IMR-90 (cell line): ENCODE measurements at regions not wholly inside any gene's neighbourhood (a gene's known extent, or its start where the extent isn't known, plus 50 kb on each side); places are given as distances from the start of the nearest gene placed in this dataset.

Source experiments
- ATAC-seq: fragments of 200-7000 bp; cut with Tn5 transposase; 2 replicates; pipeline ENCODE4 v1.9.1; 2020; ENCODE audit warnings: low read depth, mild to moderate bottlenecking, moderate library complexity
- BruUV-seq: library from RNA; stranded (reverse); fragments of 400-500 nt; replicated peaks from 2 replicates; lab custom pipeline; 2021; lab: Mats Ljungman, UMichigan
- CTCF ChIA-PET: fragments of 300-600 bp; formaldehyde crosslinking; extraction: SDS; loops from one replicate; lab custom pipeline; 2021; ENCODE audit warnings: antibody characterized with exemption; lab: Yijun Ruan, JAX
- POLR2A ChIA-PET: fragments of 300-600 bp; sonication (Branson Sonifier 250); formaldehyde crosslinking; loops from one replicate; lab custom pipeline; 2022; ENCODE audit warnings: antibody characterized with exemption; ENCODE audit not compliant: unreplicated experiment; lab: Charles Lee
- DNase-seq: peaks from one replicate; pipeline ENCODE4 v3.0.0; 2013
- H2AFZ ChIP-seq: replicated peaks from 2 replicates; pipeline ENCODE3; 2013; ENCODE audit warnings: low read length, mild to moderate bottlenecking; ENCODE audit not compliant: poor library complexity
- H2AK5ac ChIP-seq: 2 replicates; pipeline ENCODE4 v1.6.1; 2013; ENCODE audit warnings: low read depth, low read length, inconsistent platforms
- H2AK9ac ChIP-seq: replicated peaks from 2 replicates; pipeline ENCODE3; 2013; ENCODE audit warnings: mild to moderate bottlenecking, low read depth, low read length, moderate library complexity; ENCODE audit not compliant: poor library complexity
- H2BK120ac ChIP-seq: 2 replicates; pipeline ENCODE4 v1.6.1; 2013; ENCODE audit warnings: low read depth, low read length, inconsistent platforms
- H2BK15ac ChIP-seq: 3 replicates; pipeline ENCODE4 v1.6.1; 2013; ENCODE audit warnings: low read depth, low read length, inconsistent platforms
- H2BK20ac ChIP-seq: 2 replicates; pipeline ENCODE4 v1.6.1; 2013; ENCODE audit warnings: low read depth, mild to moderate bottlenecking, inconsistent platforms, low read length, moderate library complexity
- H2BK5ac ChIP-seq: 2 replicates; pipeline ENCODE4 v1.6.1; 2013; ENCODE audit warnings: mild to moderate bottlenecking, low read depth, low read length, inconsistent platforms; ENCODE audit not compliant: poor library complexity, severe bottlenecking
- H3K14ac ChIP-seq: replicated peaks from 2 replicates; pipeline ENCODE4 v1.6.1; 2013; ENCODE audit warnings: low read depth, low read length, inconsistent platforms
- H3K18ac ChIP-seq: 2 replicates; pipeline ENCODE4 v1.6.1; 2013; ENCODE audit warnings: low read depth, low read length, control low read depth
- H3K23ac ChIP-seq: 2 replicates; pipeline ENCODE4 v1.6.1; 2013; ENCODE audit warnings: low read depth, low read length, inconsistent platforms
- H3K27ac ChIP-seq: 2 replicates; pipeline ENCODE4 v1.5.1; 2013; ENCODE audit warnings: mild to moderate bottlenecking, control low read depth, low read length; ENCODE audit not compliant: insufficient read depth
- H3K27me3 ChIP-seq: 2 replicates; pipeline ENCODE4 v1.6.1; 2013; ENCODE audit warnings: low read length; ENCODE audit not compliant: control insufficient read depth, insufficient read depth
- H3K36me3 ChIP-seq: 2 replicates; pipeline ENCODE4 v1.6.1; 2013; ENCODE audit warnings: low read length, mixed read lengths; ENCODE audit not compliant: control insufficient read depth, insufficient read depth
- H3K4ac ChIP-seq: 2 replicates; pipeline ENCODE4 v1.6.1; 2013; ENCODE audit warnings: low read depth, low read length, inconsistent platforms
- H3K4me1 ChIP-seq: 2 replicates; pipeline ENCODE4 v1.6.1; 2013; ENCODE audit warnings: low read length, mixed read lengths; ENCODE audit not compliant: control insufficient read depth, insufficient read depth
- H3K4me2 ChIP-seq: 2 replicates; pipeline ENCODE4 v1.6.1; 2013; ENCODE audit warnings: low read depth, mild to moderate bottlenecking, control low read depth, low read length, moderate library complexity
- H3K4me3 ChIP-seq: 2 replicates; pipeline ENCODE4 v1.5.1; 2013; ENCODE audit warnings: low read depth, mild to moderate bottlenecking, control low read depth, low read length, moderate library complexity; ENCODE audit not compliant: insufficient read depth
- H3K56ac ChIP-seq: 2 replicates; pipeline ENCODE4 v1.6.1; 2013; ENCODE audit warnings: low read length, inconsistent platforms; ENCODE audit not compliant: insufficient read depth; ENCODE audit errors: extremely low read depth
- H3K79me1 ChIP-seq, 2 experiments: 2 replicates each; pipeline ENCODE4 v1.6.1; 2013; ENCODE audit warnings: low read length in 2 of 2, inconsistent platforms in 1 of 2, low read depth in 1 of 2
- H3K9ac ChIP-seq: 2 replicates; pipeline ENCODE4 v1.6.1; 2013; ENCODE audit warnings: low read depth, low read length, control low read depth
- H3K9me1 ChIP-seq: 2 replicates; pipeline ENCODE4 v1.6.1; 2013; ENCODE audit warnings: low read length, inconsistent platforms; ENCODE audit not compliant: insufficient read depth
- H3K9me3 ChIP-seq: 2 replicates; pipeline ENCODE4 v1.6.1; 2013; ENCODE audit warnings: low read length; ENCODE audit not compliant: control insufficient read depth, insufficient read depth
- H4K20me1 ChIP-seq: 2 replicates; pipeline ENCODE4 v1.6.1; 2013; ENCODE audit warnings: low read length, inconsistent platforms; ENCODE audit not compliant: insufficient read depth
- H4K5ac ChIP-seq: 2 replicates; pipeline ENCODE4 v1.6.1; 2013; ENCODE audit warnings: mild to moderate bottlenecking, low read depth, low read length, control low read depth
- H4K8ac ChIP-seq, 2 experiments: 2 replicates each; pipeline ENCODE4 v1.6.1; 2013; ENCODE audit warnings: low read depth in 2 of 2, low read length in 2 of 2, control low read depth in 1 of 2, inconsistent platforms in 1 of 2
- H4K91ac ChIP-seq: 2 replicates; pipeline ENCODE4 v1.6.1; 2013; ENCODE audit warnings: low read depth, low read length, inconsistent platforms; ENCODE audit not compliant: insufficient read depth
- BHLHE40 ChIP-seq: fragments of 150-350 bp; IDR thresholded peaks from 2 replicates; pipeline ENCODE4 v1.6.1; 2016; ENCODE audit warnings: mild to moderate bottlenecking, low read depth, low read length
- CEBPB ChIP-seq: IDR thresholded peaks from 2 replicates; pipeline ENCODE4 v1.6.1; 2012; ENCODE audit warnings: low read depth, low read length, improper control_type of control experiment
- CHD1 ChIP-seq: IDR thresholded peaks from 2 replicates; pipeline ENCODE4 v1.6.1; 2012; ENCODE audit warnings: low read depth, low read length, improper control_type of control experiment
- ELK1 ChIP-seq: fragments of 150-350 bp; IDR thresholded peaks from 2 replicates; pipeline ENCODE4 v1.6.1; 2016; ENCODE audit warnings: low read depth, mild to moderate bottlenecking, low read length, moderate library complexity, borderline replicate concordance
- FOS ChIP-seq: fragments of 150-350 bp; IDR thresholded peaks from 2 replicates; pipeline ENCODE4 v1.6.1; 2016; ENCODE audit warnings: low read depth, low read length
- MAFK ChIP-seq: IDR thresholded peaks from 2 replicates; pipeline ENCODE4 v1.6.1; 2012; ENCODE audit warnings: low read depth, low read length, improper control_type of control experiment
- MXI1 ChIP-seq: IDR thresholded peaks from 2 replicates; pipeline ENCODE4 v1.6.1; 2012; ENCODE audit warnings: low read depth, mild to moderate bottlenecking, low read length, moderate library complexity, borderline replicate concordance
- NFE2L2 ChIP-seq: fragments of 150-350 bp; IDR thresholded peaks from 2 replicates; pipeline ENCODE4 v1.6.1; 2016; ENCODE audit warnings: low read depth, mild to moderate bottlenecking, low read length
- RAD21 ChIP-seq: IDR thresholded peaks from 2 replicates; pipeline ENCODE4 v1.6.1; 2012; ENCODE audit warnings: low read length, improper control_type of control experiment
- RCOR1 ChIP-seq: IDR thresholded peaks from 2 replicates; pipeline ENCODE4 v1.6.1; 2012; ENCODE audit warnings: mild to moderate bottlenecking, low read length, improper control_type of control experiment; ENCODE audit not compliant: insufficient replicate concordance
- RFX5 ChIP-seq: IDR thresholded peaks from 2 replicates; pipeline ENCODE4 v1.8.0; 2012; ENCODE audit warnings: low read depth, mild to moderate bottlenecking, low read length, moderate library complexity
- SMC3 ChIP-seq: fragments of 150-350 bp; IDR thresholded peaks from 2 replicates; pipeline ENCODE4 v1.6.1; 2016; ENCODE audit warnings: low read depth, mild to moderate bottlenecking, antibody characterized with exemption, low read length, moderate library complexity
- USF2 ChIP-seq: fragments of 150-350 bp; IDR thresholded peaks from 2 replicates; pipeline ENCODE4 v1.6.1; 2017; ENCODE audit warnings: mild to moderate bottlenecking, antibody characterized with exemption, low read length, low read depth
- WGBS, 2 experiments: methylation state at CpG; one replicate each; pipeline versions ENCODE4 v1.1.5 to v1.1.7; 2013; ENCODE audit warnings: missing lambda C conversion rate in 2 of 2; ENCODE audit not compliant: insufficient read length in 1 of 2; ENCODE audit errors: extremely low coverage in 2 of 2; 5-methylcytosine and 5-hydroxymethylcytosine counted together
- dilution Hi-C: fragments of 300-500 bp; cut with HindIII; formaldehyde crosslinking; loops from one replicate; pipeline ENCODE4 v1.14.3; 2018; ENCODE audit warnings: low sequenced_read_pairs; ENCODE audit not compliant: unreplicated experiment
- in situ Hi-C: fragments of 300-500 bp; cut with MboI; formaldehyde crosslinking; loops from 3 replicates; pipeline ENCODE4 v1.14.3; 2019; ENCODE audit warnings: low sequenced_read_pairs, inconsistent platforms, mixed read lengths
- intact Hi-C: fragments of 100-400 bp; cut with micrococcal nuclease; formaldehyde crosslinking; loops from 2 replicates; pipeline ENCODE4 v1.10.0; 2022

- TF ChIP-seq RFX5, result no peak
Measured at GRCh38 chr12:123061441-123062205, 81.1 kb downstream of the ARL6IP4 start (continued).

- Histone ChIP-seq H3K9me3 (no peaks in the 10 kb centered on the region), H2AK5ac (no peak overlapping the region), H3K23ac (no peak overlapping the region), H3K79me1 (peaks cover 0 to 39% of the 10 kb centered on the region in 2 experiments; a peak in 3 of 4 replicates), H2BK15ac (no peak overlapping the region), H3K18ac (no peak overlapping the region; the same call in 1 of the 2 replicates), H3K36me3 (no peaks in the 10 kb centered on the region), H3K14ac (no peak overlapping the region), H2BK120ac (no peak overlapping the region), H3K56ac (no peak overlapping the region), H2BK20ac (no peak overlapping the region), H3K4me1 (peaks cover 25% of the 10 kb centered on the region), H4K5ac (no peak overlapping the region; the same call in 1 of the 2 replicates), H3K27ac (no peak overlapping the region), H3K4ac (no peak overlapping the region), H4K91ac (no peak overlapping the region), H3K27me3 (no peaks in the 10 kb centered on the region), H3K9me1 (peaks cover 40% of the 10 kb centered on the region), H3K4me3 (no peak overlapping the region), H4K8ac (no peak overlapping the region), H4K20me1 (peaks cover 34% of the 10 kb centered on the region; the same call in 1 of the 2 replicates), H2AK9ac (no peak overlapping the region), H3K4me2 (no peak overlapping the region), H2BK5ac (no peak overlapping the region), H3K9ac (no peak overlapping the region), H2AFZ (no peak overlapping the region)
- in situ Hi-C loops, result no loop called here
- BruUV-seq, result no TSS peak
- 100% methylated on average over 1 of the region's 1 CpG; no CpG with 5 or more reads in 1 of the 2 experiments for WGBS, 2 experiments
- no peak for ATAC-seq
- POLR2A ChIA-PET, result no interaction called here
- intact Hi-C loops, result no loop called here
- dilution Hi-C loops, result no loop called here
- no peak for DNase-seq
- CTCF ChIA-PET, result interaction anchor here (0.9 to 1.6 kb wide), 3 partner anchors 14 to 179 kb away, joined by 3 to 4 read pairs (median 3); no protein-coding TSS in a partner anchor
- TF ChIP-seq USF2 (no peak), FOS (no peak), CEBPB (no peak), RCOR1 (no peak), RFX5 (no peak), ELK1 (no peak), NFE2L2 (no peak), MXI1 (no peak), CHD1 (no peak), BHLHE40 (no peak), MAFK (no peak), SMC3 (no peak), RAD21 (no peak)
Measured at GRCh38 chr12:123059500-123059899, 79.0 kb downstream of the ARL6IP4 start.
